GM21447 (cell line): ENCODE measurements at regions not wholly inside any gene's neighbourhood (a gene's known extent, or its start where the extent isn't known, plus 50 kb on each side); places are given as distances from the start of the nearest gene placed in this dataset.

Source experiments
- ATAC-seq: cut with Tn5 transposase; IDR thresholded peaks from one replicate; pipeline ENCODE4 v1.9.1; 2021; ENCODE audit not compliant: unreplicated experiment

DNA sequence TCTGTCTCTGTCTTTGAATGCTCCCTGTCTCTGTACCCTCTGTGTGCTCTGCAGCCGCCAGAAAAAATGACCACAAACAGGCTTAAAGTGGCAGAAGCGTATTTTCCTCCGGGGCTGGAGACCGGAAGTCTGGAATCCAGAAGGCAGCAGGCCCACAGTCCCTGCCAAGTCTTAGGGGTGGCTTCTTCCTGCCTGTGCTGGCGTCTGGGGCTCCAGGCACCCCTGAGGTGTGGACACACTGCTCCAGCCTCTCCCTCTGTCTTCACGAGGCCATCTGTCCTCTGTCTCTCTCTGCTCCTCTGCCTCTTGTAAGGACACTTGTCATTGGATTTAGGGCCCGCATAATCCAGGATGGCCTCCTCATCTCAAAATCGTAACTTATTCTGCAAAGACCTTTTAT, 298.4 kb upstream of the IRX4 start:
- no peak for ATAC-seq

DNA sequence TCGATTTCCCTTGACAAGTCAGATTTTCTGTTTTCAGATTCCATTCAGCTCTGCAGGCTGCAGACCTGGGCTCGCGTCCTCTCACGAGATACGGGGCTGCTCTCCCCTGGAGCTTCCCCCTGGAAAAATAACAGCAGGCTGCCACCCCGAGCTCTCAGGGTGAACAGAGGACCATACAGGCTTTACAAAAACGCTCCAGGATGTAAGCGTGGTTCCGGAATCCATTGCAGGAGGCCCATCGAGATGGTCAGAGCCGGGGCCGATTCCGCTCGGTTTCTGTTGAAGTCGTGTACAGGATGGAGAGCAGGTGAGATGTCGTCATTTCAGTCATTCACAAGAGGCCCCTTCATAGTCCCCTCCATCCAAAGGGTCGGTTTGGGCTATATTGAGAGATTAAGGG, 297.7 kb upstream of the IRX4 start:
- ATAC-seq = no peak

DNA sequence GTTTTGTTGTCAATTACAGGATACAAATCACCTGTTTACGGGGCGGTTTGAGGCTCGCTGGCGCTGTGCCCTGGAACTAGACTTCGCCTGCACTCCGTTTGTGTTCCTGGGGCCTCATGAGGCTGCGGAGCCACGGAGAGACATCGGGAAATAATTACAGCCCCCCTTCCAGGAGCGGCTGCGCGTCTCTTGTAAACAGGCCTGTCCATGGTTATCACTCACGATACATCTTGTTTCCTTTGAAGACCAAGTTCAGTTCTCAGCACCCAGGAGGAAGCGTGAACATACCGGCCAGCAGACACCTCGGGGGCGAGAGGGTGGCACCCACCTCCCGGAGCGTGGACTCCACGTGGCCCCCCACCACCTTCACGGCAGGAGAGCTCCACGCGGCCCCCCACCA, 297.1 kb upstream of the IRX4 start:
- ATAC-seq = no peak

DNA sequence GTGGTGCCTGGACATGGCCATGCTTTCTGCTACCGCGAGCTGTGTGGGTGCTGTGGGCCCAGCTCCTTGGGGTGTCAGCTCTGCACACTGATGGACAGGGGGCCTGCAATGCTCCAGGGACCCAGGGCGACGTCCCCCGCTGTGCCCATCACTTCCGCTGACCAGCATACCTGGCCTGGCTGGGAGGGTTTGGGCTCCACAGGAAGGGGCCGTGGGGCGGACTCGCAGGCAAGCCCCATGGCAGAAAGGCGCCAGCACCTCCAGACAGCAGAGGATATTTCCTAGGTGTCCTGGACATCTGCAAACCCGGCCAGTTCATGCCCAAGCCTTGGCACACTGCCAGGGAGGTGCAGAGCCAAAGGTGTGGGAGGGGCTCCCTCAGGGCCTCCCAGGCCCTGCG, 295.8 kb upstream of the IRX4 start:
- no peak for ATAC-seq

DNA sequence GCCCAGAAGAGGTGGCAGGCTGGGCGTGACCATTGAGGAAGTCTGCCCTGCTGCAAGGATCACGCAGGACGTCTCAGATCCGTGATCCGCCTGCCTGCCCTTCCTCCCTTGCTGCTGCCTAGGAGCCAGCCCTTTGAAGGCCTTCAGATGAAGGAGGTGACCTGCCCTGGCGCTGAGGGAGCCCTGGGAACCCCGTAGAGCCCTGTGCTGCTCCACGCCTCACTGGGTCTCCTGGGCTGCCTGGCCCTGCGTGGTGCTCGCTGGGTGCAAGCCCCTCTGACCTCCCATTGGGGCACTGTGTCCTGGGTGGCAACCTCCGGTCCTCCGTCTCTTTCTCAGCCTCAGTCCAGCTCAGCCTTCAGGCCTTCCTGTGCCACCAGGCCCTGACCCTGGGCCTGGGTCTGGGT, 295.3 kb upstream of the IRX4 start:
- no peak for ATAC-seq

DNA sequence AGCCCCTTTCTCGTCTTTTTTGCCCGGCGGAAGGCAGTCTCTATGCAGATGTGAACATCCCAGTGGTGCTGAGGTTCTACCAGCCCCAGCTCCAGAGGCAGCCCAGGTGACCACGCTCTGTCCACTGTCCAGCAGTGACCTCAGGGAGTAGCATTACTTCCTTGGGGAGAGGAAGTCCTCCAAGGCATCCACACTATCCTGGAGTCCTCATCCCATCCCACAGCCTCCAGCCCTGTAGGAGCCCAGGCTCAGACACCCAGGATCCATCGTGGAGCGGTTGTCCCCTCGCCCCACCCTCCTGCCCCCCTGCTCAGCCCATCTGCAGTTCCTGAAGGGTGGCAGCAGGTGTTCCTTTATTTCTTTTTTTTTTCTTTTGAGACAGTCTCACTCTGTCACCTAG, 294.5 kb upstream of the IRX4 start:
- no peak for ATAC-seq

DNA sequence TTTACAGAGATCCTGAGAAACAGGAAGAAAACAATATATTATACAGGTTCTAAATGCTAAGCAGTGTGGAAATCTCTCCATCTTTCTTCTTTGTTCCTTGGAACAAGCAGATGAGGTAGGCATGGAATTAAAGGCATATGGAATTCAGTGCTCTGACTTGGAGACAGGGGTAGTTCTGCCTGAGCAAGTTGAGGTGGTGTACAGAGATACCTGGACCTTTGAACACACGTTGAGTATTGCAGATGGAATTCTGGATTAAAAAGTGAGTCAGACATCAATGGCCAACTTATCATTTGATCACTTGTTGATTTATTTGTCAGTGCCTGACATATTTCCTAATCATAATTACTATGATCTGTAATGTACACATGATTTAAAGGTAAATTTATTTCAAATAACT, 293.9 kb upstream of the IRX4 start:
- no peak for ATAC-seq

DNA sequence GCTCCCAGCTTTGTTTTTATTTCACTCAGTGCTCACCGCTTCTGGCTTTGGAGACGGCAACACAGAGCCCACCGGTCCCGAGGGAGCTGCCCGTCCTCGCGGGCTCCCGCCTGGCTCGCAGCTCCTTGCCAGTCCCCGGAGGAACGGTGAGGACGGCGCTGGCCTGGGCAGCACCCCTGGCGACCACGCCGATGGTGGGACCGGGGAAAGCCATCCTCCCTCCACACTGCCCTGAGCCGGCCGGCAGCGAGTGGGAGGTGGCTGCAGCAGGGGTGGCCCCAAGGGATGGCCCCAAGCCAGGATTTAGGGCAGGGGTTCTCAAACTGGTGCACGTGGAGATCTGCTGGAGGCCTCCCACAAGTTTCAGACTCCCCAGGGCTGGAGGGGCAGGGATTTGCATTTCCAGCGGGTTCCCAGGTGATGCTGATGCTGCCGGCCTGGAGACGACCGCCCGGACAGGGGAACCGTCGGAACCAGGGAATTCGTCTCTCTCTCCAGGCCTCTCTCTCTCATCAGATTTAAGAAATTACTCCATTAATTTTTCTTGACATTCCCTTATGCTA, 293.2 kb upstream of the IRX4 start:
- ATAC-seq = no peak

DNA sequence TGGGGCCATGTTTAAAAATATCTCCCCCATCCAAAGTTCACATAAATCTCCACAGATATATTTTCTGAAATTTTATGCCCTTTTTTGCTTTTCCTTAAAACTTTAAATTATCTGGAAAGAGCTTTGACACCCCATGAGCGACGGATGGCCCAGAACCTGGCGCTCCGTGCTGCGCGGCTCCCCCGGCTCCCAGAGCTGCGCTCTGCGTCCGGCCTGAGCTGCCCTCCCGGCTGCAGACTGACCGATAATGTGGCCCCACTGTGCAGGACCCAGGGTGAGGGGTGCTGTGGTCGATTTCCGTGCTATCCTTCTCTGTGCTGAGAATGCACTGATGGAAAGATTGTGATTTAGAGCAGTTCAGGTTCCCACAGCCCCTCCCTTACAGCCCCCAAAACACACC, 292.3 kb upstream of the IRX4 start:
- no peak for ATAC-seq

DNA sequence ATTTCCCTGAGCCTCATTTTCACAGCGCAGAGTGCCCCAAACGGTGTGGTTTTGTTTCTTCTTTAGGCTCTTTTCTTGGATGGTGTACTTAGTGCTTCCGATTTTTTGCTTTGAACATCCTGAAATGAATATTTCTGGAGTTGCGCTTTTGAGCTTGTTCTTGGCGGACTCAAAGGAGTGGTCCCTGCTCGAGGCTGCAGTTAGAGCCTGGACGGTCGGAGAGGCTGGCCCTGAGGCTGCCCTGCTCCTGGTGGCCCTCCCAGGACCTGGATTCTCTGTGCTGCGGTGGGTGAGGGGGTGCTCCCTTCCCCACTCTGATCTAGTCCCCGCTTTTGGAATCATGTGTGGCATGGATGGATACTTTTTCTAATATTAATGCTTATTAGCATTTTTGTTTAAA, 291.8 kb upstream of the IRX4 start:
- no peak for ATAC-seq

DNA sequence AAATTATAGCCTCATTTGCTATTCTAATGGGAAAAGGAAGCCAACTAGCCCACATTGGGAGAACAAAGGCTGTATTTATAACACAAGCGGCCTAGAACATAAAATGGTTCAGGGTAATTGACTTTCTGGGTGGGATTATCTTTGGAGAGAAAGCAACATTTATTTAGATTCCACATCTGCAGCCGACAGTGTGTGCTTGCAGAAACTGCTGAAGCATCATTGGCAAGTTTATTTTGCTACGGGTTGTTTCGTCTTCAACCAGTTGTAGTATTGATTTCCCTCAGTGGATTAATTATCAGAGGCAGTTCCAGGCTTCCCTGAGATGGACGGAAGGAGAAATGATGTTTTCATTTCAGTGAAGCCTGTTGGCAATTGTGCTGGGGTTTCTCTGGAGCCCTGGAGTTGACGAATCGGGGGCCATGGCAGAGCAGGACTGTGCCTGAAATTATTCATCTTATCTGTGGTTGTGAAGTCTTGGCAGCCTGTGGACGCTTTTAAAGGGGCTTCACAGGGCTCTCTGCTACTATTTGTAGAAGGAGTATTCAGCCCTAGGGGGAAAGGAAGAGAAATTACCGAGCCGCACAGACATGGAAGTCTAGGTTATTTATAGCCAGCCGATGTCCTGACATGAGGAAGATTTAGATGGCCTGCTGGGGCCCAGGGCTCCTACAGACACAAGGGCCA, 290.6 kb upstream of the IRX4 start:
- ATAC-seq = no peak

DNA sequence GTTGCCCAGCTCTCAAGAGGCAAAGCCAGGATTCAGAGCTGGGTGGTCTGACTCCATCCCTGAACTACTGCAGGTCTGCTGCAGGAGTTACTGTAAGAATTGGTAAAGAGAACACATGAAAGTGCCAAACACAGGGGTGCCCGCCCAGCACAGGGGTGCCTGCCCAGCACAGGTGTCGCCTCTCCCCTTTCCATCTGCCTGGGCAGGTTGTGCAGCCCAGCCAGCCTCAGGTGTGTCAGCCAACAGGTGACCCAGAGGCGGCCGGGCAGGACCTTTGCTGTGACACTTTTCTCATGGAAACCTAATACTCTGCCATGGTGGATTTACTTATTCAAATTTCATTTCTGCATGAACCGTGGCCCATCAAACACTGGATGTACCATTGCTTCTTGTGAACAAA, 289.7 kb upstream of the IRX4 start:
- no peak for ATAC-seq

DNA sequence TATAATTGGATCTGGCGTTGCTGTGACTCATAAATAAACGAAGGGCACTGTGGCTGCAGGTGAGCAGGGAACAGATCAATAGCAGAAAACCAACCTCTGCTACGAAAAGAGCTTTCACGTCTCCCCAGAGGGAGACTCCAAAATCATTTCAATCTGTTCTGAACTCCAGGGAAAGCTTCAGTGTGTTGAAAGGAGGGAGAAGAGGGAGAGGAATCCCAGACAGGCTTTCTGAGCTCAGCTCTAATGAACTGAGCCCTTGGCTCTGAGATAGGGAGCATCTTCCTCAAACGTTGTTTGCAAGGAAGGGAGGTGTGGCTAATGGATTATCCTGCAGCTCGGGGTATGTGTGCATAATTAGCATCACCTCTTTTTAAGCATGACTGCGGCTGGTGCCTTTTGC, 288.0 kb upstream of the IRX4 start:
- no peak for ATAC-seq

DNA sequence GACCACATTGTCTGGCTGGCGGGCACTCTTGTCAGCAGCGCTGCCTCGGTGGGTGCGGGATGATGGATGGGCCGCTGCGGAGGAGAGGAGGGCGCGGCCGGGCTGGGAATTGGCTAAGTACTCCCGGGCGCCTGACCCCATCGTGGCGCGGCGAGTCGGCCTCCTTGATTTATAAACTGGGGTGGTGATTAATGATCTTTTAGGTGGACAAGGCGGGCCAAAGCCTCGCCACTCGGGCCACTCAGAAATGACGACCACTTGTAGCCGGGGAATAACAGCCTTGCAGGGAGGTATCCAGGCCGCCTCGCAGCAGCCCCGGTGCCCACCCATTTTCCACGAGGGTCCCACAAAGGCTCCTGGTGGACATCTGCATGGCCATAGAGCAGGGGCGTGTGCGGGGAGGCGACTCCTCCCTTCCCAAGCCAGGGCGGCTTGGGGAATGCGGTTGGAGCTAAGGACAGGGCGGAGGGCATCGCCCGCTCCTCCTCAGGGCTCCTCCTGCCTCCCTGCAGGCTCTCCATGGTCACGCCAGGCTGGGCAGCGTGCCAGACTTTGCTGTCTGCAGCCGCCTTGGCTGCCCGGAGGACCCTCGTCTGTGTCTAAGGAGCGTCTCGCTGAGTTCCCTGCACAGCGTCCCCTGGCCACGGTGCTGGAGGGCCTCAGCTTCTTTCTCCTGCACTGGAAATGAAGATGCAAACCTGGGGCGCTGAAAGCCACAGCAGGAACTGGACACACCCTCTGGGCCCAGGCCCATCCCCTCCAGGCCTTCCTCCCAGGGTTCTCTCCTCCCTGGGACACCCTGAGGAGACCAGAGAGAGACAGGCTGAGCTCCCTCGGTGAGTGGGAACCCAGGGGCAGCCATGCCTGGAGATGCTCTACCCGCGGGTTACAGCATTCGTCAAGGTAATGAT, 287.4 kb upstream of the IRX4 start:
- ATAC-seq = no peak

DNA sequence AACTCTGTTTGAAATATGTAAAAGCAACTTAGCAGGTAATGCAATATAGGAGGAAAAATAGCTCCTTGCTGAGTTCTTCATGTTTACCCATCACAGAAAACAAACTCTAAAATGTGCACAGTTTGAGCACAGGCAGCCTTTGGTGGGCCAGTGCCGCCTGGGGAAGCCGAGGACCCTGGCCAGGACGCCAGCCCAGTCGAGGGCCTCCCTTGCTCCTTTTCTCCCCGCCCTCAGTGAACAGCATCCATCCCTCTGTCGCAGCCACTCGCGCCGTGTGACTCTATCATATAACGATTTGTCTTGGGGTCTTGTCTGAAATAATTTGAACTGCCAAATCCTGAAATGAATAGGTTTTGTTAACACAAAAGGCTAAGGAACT, 286.7 kb upstream of the IRX4 start:
- ATAC-seq = no peak

DNA sequence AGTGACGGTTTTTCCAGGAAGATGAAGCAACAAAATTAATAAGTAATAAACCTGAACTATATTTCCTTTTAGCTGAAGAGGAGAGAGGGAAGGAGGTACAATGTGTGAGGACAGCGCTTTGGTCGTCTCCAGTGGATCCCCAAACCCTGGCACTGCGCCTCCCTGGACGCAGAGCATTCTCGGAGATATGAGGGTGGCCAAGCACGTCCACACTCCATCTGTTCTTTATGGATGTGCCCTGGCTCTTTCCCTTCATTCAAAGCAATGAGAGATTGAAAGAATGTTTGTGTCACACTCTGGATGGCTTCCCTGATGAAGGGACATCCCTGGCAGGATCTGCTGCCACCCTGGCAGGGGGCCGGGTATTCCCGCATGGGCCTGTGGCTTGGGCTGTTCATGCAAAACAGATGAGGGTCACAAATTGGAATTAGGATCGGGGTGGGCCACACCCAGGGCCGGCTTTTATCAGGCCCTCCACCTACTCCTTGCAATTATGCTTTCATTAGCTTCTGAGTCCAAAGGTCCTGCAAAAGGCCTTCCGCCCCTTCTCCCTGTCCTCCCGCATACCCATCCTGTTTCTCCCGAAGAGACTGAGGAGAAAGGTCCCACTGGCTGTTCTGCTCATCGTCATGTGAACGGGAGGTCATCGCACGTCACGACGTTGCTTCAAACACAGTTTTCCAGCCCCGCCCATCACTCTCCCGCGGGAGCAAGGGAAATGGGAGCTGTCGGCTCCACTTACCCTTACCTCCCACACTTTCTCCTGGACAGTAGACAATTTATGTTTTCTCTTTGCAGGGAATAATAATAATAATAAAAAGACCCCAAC, 286.1 kb upstream of the IRX4 start:
- no peak for ATAC-seq

DNA sequence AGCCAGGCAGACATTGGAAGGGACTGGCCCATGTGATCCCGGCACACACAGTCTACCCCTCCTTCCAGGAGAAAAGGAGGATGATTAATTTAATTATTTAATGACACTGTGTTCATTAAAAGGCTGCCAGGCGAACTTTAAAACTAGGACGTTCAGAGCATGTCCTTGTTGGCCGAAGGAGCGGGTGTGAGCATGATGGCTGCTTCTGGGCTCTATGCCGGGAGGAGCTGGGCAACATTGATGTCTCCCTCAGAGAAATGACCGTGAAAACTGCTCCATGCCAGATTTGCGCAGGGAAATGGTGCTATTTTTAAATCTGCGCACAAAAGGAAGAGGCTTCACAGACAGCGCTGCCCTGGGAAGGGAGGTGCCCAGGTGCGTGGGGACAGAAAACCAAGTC, 284.9 kb upstream of the IRX4 start:
- no peak for ATAC-seq

DNA sequence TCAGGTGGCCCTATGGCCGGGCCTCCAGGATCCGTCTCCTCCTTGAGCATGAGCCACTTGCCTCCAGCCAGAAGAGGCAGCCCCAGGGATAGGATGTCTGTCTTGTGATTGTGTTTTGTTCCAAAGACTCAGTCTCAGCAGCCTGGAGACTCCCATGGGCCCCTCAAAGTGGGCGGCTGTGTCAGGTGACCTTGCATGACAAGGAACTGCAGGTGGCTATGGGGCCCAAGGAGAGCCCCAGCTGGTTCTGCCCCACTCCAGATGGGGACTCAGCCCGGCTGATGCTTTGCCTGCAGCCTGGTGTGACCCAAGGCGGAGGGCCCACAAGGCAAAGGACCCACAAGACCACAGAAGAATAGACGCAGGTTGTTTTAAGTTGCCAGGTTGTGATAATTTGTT, 284.3 kb upstream of the IRX4 start:
- no peak for ATAC-seq

DNA sequence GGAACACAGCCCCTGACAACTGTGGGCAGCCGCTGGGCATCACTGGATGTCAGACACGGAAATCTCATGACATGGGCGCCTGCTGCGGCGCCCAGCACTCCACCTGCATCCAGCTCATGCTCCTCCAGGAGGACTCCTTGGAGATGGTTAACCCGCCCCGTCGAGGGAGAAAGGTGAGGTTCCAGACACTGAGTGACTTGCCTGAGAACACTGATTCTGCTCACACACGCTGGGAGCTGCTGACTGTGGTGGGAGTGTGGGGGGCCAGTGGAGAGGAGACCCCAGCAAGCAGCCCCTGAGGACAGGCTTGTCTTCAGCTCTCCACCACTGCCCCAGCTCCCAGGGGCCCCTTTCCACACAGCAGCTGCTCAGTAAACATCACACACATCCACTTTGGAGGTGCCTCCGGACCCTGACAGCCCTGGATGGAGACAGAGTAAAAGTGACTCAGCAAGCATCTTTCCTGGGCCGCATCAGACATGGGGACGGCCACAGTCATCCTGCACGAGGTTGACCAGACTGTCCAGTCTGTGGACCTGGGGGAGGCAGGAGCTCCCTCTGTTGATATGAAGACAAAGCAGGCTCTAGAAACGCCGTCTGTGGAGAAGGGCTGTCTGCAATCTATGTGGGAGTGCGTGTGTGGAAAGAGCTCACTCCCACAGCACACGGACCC, 283.7 kb upstream of the IRX4 start:
- no peak for ATAC-seq

DNA sequence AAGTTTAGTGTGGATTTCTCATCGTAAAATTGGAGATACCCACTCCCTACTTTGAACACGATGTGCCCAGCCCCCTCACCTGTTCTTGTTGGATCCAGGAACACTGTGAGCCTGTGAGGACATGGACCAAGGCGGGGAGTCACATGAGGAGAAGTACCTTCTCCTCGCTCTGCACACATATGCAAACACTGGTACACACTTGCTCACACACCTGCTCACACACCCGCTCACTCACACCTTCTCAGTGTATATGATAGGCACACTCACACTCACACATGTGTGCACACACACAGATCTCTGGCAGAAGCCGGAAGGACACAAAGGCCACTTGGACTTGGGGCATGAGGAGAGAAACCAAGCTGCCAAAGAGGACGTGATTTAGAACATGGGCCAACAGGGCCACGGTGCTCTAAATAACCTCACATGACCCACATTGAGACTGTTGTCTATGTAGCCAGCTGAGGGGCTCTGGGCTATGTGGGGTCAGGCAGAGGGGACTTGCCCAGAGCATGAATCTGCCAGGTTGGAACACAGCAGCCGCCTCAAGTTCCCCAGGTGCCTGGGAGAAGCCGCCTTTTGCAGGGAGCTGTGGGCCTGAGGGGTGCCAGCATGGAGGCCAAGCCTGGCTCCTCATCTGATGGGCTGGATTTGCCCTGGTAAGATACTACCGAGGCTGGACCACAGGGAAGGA, 283.0 kb upstream of the IRX4 start:
- no peak for ATAC-seq
